ENCODE measurements at regions not wholly inside any gene's neighbourhood (a gene's known extent, or its start where the extent isn't known, plus 50 kb on each side); places are given as distances from the start of the nearest gene placed in this dataset.
"Not testable (repeated sequence)": the region's sequence is repeated elsewhere in the genome, so short reads cannot be mapped to it uniquely, and the experiment has no call there.

DNA sequence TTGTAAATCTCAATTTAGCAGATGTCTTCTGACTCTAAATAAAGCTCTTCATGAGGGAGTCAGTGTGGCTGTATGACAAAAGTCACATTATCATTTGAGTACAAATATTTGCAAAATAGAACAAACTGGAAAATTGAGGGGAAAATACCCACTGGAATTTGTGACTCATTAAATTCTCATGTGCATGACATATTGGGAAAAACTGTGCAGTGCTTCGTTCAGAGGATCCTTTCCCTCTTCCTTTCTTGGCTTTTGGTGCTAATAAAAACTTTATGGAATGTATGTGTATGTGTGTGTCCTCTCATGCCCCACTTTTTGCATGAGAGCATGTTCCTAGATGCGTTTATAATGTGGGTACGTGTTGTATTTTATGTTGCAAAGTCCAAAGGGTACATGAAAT, 267.8 kb downstream of the KTN1 start:
- DNase-seq, result no peak

DNA sequence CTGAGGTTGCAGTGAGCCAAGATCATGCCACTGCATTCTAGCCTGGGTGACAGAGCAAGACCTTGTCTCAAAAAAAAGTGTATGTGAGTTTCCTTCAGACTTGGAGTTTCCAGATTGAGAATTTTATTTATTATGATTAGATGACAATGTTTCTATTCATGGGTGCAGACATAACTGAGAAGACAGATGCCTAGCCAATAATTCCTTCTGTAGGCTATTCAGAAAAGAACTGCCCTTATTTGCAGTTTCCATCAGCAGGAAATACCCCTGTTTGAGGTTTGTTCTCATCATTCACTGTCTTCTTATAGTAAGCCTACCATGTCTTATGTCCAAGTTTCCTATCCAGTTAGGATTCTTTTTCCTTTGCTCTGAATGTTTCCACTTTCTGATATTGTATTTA, 269.0 kb downstream of the KTN1 start:
- DNase-seq, result no peak

GRCh38 chr14:55849833-55850232, 268.4 kb upstream of the PELI2 start:
- no peak for DNase-seq

DNA sequence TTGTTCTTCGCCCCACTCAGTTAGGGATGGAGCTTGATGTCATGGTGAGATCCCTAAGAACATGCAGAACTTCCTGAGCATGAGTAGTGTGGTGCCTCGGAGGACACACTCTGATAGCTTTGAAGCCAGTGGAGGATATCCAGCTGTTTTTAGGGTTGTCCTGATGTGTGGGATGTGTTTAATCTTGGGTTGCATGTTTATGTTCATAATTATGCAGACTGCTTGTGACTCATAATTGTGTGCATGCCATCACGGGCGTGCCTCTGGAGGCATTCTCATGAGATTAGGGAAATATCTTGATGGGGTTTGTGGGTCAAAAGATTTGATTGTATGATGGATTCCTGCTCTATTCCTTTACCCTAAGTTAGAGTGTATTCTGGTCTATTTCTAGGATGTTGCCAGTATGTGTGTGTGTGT, 267.4 kb upstream of the PELI2 start:
- no peak for DNase-seq

GRCh38 chr14:55851301-55851700, 266.9 kb upstream of the PELI2 start:
- DNase-seq, result no peak

- DNase-seq, result no peak
Measured at GRCh38 chr14:55851961-55852360, 266.2 kb upstream of the PELI2 start.

GRCh38 chr14:55855751-55856150, 262.5 kb upstream of the PELI2 start:
- DNase-seq, result no peak

DNA sequence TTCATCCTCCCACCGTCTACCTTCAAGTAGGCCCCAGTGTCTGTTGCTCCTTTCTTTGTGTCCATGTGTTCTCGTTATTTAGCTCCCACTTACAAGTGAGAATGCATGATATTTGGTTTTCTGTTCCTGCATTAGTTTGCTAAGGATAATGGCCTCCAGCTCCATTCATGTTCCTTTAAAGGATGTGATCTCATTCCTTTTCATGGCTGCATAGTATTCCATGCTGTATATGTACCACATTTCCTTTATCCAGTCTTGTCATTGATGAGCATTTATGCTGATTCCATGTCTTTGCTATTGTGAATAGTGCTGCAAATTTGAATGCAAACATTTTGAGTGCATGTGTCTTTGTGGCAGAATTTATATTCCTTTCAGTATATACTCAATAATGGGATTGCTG, 259.6 kb upstream of the PELI2 start:
- no peak for DNase-seq

DNA sequence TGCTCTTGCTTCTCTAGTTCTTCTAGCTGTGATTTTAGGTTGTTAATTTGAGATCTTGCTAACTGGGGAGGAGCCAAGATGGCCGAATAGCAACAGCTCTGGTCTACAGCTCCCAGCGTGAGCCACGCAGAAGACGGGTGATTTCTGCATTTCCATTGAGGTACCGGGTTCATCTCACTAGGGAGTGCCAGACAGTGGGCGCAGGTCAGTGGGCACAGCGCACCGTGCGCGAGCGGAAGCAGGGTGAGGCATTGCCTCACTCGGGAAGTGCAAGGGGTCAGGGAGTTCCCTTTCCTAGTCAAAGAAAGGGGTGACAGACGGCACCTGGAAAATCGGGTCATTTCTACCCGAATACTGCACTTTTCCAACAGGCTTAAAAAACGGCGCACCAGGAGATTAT, 256.6 kb upstream of the PELI2 start:
- DNase-seq, result not testable (repeated sequence)

- no peak for DNase-seq
Measured at GRCh38 chr14:55864890-55865655, 253.1 kb upstream of the PELI2 start.

DNA sequence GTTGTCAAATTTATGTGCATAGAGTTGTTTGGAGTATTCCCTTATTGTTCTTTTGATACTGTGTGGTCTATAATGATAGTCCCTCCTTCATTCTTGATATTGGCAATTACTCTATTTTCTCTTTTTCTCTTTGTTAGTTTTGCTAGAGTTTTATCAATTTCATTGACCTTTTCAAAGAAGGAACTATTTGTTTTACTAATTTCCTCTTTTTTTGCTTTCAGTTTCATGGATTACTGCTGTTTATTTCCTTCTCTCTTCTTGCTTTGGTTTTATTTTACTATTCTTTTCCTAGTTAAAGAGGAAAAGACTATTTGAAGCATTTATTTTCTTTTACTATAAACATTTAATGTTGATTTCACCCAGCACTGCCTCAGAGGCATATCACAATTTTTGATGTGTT, 250.9 kb upstream of the PELI2 start:
- DNase-seq, result no peak

GRCh38 chr14:55867719-55868118, 250.5 kb upstream of the PELI2 start:
- no peak for DNase-seq

DNA sequence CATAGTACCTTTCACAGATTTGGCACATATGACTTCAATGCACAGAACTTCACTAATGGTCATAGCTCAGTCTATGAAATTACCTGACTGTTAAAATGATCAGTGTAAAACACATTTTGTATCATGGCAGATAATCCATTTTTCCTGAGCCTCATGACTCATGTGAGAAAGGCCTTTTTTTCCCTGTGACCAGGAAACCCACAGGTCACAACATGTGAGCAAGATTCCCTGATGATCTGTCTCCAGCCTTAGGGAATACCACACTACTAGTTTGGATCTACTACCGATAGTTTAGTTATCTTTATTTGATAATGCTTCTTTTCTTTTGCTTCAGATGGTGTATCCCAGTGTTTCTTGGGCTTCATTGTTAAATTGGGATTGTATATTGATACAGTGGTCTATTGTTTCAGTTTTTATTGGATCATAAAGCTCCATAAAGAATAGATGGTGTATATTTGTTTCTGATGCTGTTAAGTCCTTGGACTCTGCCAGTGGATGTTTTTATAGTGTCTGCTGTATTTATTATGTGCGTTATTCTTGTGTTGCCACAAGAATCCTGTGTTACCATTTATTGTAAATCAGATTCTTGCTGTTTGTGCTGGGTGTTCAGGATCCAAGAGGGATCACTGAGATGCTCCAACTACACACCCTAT, 248.7 kb upstream of the PELI2 start:
- no peak for DNase-seq

GRCh38 chr14:55873169-55873568, 245.0 kb upstream of the PELI2 start:
- no peak for DNase-seq

- DNase-seq, result no peak
Measured at GRCh38 chr14:55874785-55875184, 243.4 kb upstream of the PELI2 start.

- no peak for DNase-seq
Measured at GRCh38 chr14:55877942-55878341, 240.3 kb upstream of the PELI2 start.

DNA sequence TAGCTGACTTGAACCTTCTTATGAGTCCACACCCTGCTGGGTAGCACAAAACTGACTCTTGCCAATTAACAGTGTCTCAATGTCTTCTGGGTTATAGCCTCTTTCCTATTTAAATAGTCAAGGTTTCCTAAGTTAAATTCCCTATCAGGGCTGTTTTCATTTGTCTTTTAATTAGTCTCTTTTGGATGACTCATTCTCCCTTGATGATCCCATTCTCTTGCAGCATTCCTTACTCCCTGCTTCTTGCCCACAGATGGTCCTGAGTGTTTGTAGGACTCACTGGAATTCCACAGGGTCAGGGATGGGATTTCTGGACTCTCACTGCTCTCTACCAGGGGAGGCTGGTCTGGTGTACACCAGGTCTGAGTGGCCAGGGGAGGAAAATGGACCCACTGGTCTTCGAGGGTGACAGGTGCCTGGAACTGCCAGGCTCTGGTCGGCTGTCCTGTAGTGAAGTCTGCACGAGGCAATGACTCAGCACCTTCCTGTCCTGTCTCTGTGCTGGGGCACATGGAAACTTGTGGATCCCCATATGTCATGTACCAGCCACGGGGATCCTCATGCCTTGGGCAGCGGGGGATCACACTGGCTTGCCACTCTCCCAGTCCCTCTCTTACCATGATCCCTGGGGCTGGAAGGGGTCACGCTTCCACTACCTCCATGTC, 236.5 kb upstream of the PELI2 start:
- no peak for DNase-seq

DNA sequence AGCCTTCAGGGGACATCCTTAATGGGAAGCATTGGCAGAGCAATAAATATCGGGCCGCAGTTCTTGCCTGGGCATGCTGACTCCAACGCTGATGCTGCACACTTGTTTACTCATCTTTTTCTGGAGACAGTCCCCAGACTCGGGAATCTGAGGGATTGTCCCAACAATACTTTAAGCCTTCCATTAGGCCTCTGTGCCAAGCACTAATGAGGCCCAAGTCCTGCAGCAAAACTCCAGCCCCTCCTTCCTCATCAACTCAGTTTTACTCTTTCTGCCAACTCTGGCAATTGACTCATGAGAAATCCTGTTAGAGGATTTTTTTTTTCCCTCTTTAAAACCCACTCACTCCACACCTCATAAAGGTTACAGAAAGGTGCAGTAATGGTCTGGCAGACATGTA, 233.4 kb upstream of the PELI2 start:
- DNase-seq, result no peak

GRCh38 chr14:55889124-55889523, 229.1 kb upstream of the PELI2 start:
- no peak for DNase-seq

DNA sequence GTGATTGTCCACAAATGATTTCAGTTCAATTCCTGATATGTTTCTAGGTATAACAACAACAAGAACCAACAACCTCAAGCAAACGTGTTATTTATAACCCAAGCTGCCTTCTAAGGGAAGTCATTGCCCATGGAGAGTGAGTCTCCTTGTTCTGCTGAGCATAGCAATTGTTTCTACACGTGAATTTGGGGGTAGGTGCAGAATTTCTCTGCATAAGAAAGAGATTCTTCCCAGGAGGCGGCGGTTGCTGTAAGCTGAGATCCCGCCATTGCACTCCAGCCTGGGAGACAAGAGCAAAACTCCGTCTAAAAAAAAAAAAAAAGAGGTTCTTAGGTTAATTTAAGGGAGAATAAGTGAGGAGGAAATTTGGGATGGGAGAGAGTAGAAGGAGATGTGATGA, 226.5 kb upstream of the PELI2 start:
- DNase-seq, result no peak

DNA sequence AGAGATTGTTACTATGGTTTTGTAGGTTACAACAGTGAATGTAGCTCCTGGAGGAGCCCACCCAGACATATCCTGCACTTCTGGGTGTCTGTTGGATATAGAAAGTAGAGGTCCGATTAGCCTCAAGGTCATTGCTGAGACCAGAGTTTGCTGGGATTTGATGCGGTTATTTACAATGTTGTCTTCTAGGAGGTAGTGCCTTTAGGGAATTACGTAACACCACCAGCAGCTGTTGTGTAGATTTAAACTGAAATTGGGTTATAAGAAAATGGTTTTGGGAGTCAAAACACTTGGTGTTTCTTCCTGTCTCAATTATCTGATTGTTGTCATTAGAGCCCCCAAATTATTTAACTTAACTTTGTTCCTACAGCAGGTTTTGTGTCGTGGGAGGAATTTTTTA, 225.3 kb upstream of the PELI2 start:
- DNase-seq, result no peak

GRCh38 chr14:55893705-55894104, 224.5 kb upstream of the PELI2 start:
- no peak for DNase-seq

DNA sequence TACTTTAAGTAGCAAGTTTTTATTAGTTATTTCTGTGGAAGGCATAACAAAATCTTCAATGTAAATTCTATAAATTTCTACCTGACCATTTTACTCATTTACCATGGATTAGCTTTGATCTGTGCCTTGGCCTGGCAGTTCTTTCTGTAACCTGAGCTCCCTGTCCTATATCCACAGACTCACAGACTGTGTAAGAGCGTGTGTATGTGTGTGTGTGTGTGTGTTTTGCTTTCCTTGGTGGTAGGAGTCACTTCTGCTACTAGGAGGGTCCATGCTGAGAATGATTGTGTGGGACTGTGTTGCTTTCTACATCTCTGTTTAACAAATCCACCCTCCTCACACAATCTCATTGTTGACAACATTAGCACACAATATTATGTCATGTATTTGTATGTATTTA, 221.2 kb upstream of the PELI2 start:
- no peak for DNase-seq

DNA sequence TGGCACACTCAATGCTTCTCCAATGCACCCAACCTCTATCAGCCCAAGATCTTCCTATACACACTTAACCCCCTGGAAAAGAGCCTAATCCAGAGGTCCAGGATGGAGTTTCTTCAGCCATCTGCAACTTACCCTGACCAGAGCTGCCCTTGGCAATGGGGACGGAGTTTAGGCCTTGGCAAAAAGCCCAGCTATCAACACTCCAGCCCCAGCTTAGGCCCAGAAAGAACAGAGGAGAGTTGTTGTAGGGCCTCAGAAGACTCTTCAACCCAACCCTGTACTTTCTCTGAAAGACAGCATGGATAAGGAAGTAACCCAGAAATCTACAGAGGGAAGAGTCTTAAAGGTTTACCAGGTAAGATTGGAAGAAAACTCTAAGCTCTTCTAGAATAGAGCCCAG, 219.3 kb upstream of the PELI2 start:
- DNase-seq, result no peak
